GM12878 (cell line): ENCODE measurements at regions not wholly inside any gene's neighbourhood (a gene's known extent, or its start where the extent isn't known, plus 50 kb on each side); places are given as distances from the start of the nearest gene placed in this dataset.

Source experiments
- NFYA ChIP-seq: IDR thresholded peaks from 2 replicates; pipeline ENCODE4 v1.6.1; 2011; ENCODE audit warnings: low read depth, mild to moderate bottlenecking, low read length, improper control_type of control experiment, borderline replicate concordance
- RAD21 ChIP-seq: IDR thresholded peaks from 2 replicates; pipeline ENCODE4 v1.6.1; 2011; ENCODE audit warnings: mild to moderate bottlenecking, low read depth, low read length, moderate library complexity; ENCODE audit not compliant: insufficient read depth
- SMC3 ChIP-seq: IDR thresholded peaks from 2 replicates; pipeline ENCODE4 v1.6.1; 2011; ENCODE audit warnings: low read length, improper control_type of control experiment, borderline replicate concordance
- SREBF1 ChIP-seq: IDR thresholded peaks from 2 replicates; pipeline ENCODE4 v1.6.1; 2012; ENCODE audit warnings: mild to moderate bottlenecking, low read length
- ZNF24 ChIP-seq: fragments of 450-650 bp; IDR thresholded peaks from 2 replicates; pipeline ENCODE4 v1.6.1; 2017; ENCODE audit warnings: antibody characterized with exemption, mild to moderate bottlenecking
- ZSCAN29 ChIP-seq: fragments of 450-650 bp; IDR thresholded peaks from 2 replicates; pipeline ENCODE4 v1.6.1; 2017; ENCODE audit warnings: mild to moderate bottlenecking, moderate library complexity
- TF ChIP-seq, protein P1 (sequence below): IDR thresholded peaks from 2 replicates; pipeline ENCODE4 v1.6.1; 2012; ENCODE audit warnings: improper control_type of control experiment, low read depth, low read length; ENCODE audit not compliant: insufficient replicate concordance
- TF ChIP-seq, protein P2 (sequence below): fragments of 450-650 bp; conservative IDR thresholded peaks from 2 replicates; pipeline ENCODE4 v1.6.1; 2017; ENCODE audit warnings: mild to moderate bottlenecking, moderate library complexity
- TF ChIP-seq, protein P3 (sequence below), 3 experiments: IDR thresholded peaks in 2 of 3; conservative IDR thresholded peaks in 1 of 3; 2 replicates each; pipeline ENCODE4 v1.5.1; 2011; ENCODE audit warnings: low read depth in 3 of 3, low read length in 3 of 3, mild to moderate bottlenecking in 3 of 3, control low read depth in 2 of 3, moderate library complexity in 2 of 3, inconsistent platforms in 1 of 3, mixed read lengths in 1 of 3; ENCODE audit not compliant: control insufficient read depth in 2 of 3, insufficient read depth in 1 of 3; ENCODE audit errors: extremely low read depth in 1 of 3
- TF ChIP-seq, protein P4 (sequence below): IDR thresholded peaks from 2 replicates; pipeline ENCODE4 v1.6.1; 2012; ENCODE audit warnings: low read depth, low read length, improper control_type of control experiment

DNA sequence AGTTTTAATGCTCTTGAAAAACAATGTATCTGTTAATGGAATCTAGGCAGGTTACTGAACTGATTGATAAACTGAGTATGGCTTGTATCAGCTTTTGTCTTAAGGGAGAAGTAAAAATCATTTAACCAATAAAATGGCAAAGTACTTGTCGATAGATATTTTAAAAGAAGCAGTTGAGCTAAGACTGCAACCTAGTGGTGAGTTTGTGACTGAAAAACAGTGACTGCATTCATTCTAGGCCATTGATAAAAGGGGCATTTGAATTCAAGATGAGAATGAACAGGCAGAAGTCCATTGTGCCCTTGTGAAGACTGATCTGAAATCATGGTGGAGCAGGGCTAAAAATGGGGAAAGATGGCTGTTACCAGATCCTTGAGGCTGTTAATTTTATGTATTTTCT lies 59.4 kb upstream of the MSTN start (continued):
- TF ChIP-seq, protein P1, sequence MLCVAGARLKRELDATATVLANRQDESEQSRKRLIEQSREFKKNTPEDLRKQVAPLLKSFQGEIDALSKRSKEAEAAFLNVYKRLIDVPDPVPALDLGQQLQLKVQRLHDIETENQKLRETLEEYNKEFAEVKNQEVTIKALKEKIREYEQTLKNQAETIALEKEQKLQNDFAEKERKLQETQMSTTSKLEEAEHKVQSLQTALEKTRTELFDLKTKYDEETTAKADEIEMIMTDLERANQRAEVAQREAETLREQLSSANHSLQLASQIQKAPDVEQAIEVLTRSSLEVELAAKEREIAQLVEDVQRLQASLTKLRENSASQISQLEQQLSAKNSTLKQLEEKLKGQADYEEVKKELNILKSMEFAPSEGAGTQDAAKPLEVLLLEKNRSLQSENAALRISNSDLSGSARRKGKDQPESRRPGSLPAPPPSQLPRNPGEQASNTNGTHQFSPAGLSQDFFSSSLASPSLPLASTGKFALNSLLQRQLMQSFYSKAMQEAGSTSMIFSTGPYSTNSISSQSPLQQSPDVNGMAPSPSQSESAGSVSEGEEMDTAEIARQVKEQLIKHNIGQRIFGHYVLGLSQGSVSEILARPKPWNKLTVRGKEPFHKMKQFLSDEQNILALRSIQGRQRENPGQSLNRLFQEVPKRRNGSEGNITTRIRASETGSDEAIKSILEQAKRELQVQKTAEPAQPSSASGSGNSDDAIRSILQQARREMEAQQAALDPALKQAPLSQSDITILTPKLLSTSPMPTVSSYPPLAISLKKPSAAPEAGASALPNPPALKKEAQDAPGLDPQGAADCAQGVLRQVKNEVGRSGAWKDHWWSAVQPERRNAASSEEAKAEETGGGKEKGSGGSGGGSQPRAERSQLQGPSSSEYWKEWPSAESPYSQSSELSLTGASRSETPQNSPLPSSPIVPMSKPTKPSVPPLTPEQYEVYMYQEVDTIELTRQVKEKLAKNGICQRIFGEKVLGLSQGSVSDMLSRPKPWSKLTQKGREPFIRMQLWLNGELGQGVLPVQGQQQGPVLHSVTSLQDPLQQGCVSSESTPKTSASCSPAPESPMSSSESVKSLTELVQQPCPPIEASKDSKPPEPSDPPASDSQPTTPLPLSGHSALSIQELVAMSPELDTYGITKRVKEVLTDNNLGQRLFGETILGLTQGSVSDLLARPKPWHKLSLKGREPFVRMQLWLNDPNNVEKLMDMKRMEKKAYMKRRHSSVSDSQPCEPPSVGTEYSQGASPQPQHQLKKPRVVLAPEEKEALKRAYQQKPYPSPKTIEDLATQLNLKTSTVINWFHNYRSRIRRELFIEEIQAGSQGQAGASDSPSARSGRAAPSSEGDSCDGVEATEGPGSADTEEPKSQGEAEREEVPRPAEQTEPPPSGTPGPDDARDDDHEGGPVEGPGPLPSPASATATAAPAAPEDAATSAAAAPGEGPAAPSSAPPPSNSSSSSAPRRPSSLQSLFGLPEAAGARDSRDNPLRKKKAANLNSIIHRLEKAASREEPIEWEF: peak; percentile 27
- TF ChIP-seq, protein P2, sequence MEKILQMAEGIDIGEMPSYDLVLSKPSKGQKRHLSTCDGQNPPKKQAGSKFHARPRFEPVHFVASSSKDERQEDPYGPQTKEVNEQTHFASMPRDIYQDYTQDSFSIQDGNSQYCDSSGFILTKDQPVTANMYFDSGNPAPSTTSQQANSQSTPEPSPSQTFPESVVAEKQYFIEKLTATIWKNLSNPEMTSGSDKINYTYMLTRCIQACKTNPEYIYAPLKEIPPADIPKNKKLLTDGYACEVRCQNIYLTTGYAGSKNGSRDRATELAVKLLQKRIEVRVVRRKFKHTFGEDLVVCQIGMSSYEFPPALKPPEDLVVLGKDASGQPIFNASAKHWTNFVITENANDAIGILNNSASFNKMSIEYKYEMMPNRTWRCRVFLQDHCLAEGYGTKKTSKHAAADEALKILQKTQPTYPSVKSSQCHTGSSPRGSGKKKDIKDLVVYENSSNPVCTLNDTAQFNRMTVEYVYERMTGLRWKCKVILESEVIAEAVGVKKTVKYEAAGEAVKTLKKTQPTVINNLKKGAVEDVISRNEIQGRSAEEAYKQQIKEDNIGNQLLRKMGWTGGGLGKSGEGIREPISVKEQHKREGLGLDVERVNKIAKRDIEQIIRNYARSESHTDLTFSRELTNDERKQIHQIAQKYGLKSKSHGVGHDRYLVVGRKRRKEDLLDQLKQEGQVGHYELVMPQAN: no peak
- TF ChIP-seq, protein P3, sequence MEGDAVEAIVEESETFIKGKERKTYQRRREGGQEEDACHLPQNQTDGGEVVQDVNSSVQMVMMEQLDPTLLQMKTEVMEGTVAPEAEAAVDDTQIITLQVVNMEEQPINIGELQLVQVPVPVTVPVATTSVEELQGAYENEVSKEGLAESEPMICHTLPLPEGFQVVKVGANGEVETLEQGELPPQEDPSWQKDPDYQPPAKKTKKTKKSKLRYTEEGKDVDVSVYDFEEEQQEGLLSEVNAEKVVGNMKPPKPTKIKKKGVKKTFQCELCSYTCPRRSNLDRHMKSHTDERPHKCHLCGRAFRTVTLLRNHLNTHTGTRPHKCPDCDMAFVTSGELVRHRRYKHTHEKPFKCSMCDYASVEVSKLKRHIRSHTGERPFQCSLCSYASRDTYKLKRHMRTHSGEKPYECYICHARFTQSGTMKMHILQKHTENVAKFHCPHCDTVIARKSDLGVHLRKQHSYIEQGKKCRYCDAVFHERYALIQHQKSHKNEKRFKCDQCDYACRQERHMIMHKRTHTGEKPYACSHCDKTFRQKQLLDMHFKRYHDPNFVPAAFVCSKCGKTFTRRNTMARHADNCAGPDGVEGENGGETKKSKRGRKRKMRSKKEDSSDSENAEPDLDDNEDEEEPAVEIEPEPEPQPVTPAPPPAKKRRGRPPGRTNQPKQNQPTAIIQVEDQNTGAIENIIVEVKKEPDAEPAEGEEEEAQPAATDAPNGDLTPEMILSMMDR (IDR thresholded peaks at IDR 0.05 in 2 of 3, conservative IDR thresholded peaks at IDR 0.05 in 1 of 3; ENCODE audit: control insufficient read depth in 2 of 3, extremely low read depth in 1 of 3, insufficient read depth in 1 of 3, low read depth in 3 of 3, low read length in 3 of 3): peak; percentile 33 to 56 (median 37); a peak in 5 of 6 replicates
- TF ChIP-seq SMC3: peak; percentile 35; the same call in 1 of the 2 replicates
- no peak for TF ChIP-seq SREBF1
- TF ChIP-seq, protein P4, sequence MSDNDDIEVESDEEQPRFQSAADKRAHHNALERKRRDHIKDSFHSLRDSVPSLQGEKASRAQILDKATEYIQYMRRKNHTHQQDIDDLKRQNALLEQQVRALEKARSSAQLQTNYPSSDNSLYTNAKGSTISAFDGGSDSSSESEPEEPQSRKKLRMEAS: no peak
- no peak for TF ChIP-seq ZSCAN29
- 0 out of 2 replicates have a peak, but pooled peaks have one; percentile 36 for TF ChIP-seq ZNF24
- TF ChIP-seq NFYA: no peak
- TF ChIP-seq RAD21: peak; percentile 46
